ENCODE measurements at regions not wholly inside any gene's neighbourhood (a gene's known extent, or its start where the extent isn't known, plus 50 kb on each side); places are given as distances from the start of the nearest gene placed in this dataset.

DNA sequence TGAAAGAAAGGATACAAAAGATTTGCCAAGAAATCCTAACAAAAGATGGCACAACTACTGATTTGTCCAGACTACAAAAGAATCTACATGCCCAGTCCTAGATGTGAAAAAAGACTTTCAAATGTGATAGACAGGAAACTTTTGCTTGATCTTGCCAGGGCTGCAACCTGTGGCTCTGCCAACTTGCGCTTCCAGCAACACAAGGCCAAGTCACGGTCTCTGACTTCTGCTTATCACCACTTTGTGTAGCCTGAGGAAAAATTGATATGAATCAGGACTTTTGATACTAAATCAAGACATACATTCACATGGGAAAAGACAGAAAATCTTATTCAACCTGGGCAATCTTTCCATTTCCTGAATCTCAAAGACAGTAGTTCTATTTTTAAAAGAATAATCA lies 366.0 kb downstream of the RAB38 start:
- TF ChIP-seq CTCF (IDR thresholded peaks at IDR 0.05) (no peak), EZH2 (IDR thresholded peaks at IDR 0.05) (no peak), EZH2phosphoT487 (IDR thresholded peaks at IDR 0.05) (no peak)
